HG03460 (cell line): ENCODE measurements at regions not wholly inside any gene's neighbourhood (a gene's known extent, or its start where the extent isn't known, plus 50 kb on each side); places are given as distances from the start of the nearest gene placed in this dataset.

Experiments
- ATAC-seq: cut with Tn5 transposase; IDR thresholded peaks from one replicate; pipeline ENCODE4 v1.9.1; 2021; ENCODE audit not compliant: unreplicated experiment

GRCh38 chr3:99542767-99543518 is 95.5 kb upstream of the COL8A1 start:
- ATAC-seq = peak; percentile 54

- ATAC-seq = no peak
Measured at GRCh38 chr3:99541181-99541580, 97.2 kb upstream of the COL8A1 start.

- no peak for ATAC-seq
Measured at GRCh38 chr3:99537416-99537815, 101.0 kb upstream of the COL8A1 start.

- ATAC-seq = no peak
Measured at GRCh38 chr3:99536555-99537314, 101.7 kb upstream of the COL8A1 start.

- no peak for ATAC-seq
Measured at GRCh38 chr3:99534951-99535704, 103.3 kb upstream of the COL8A1 start.

- peak; percentile 81 for ATAC-seq
Measured at GRCh38 chr3:99532246-99532645, 106.1 kb upstream of the COL8A1 start.

- no peak for ATAC-seq
Measured at GRCh38 chr3:99529265-99529664, 109.1 kb upstream of the COL8A1 start.

- no peak for ATAC-seq
Measured at GRCh38 chr3:99526921-99527320, 111.5 kb upstream of the COL8A1 start.

GRCh38 chr3:99524559-99524958 is 113.8 kb upstream of the COL8A1 start:
- ATAC-seq = no peak

- ATAC-seq = no peak
Measured at GRCh38 chr3:99523431-99524127, 114.8 kb upstream of the COL8A1 start.

GRCh38 chr3:99522147-99522546 is 116.2 kb upstream of the COL8A1 start:
- ATAC-seq = no peak

GRCh38 chr3:99521551-99521950 is 116.8 kb upstream of the COL8A1 start:
- ATAC-seq = no peak

GRCh38 chr3:99520513-99520912 is 117.9 kb upstream of the COL8A1 start:
- no peak for ATAC-seq

- no peak for ATAC-seq
Measured at GRCh38 chr3:99516936-99517335, 121.5 kb upstream of the COL8A1 start.

GRCh38 chr3:99515891-99516290 is 122.5 kb upstream of the COL8A1 start:
- no peak for ATAC-seq

GRCh38 chr3:99509224-99509623 is 129.2 kb upstream of the COL8A1 start:
- no peak for ATAC-seq

GRCh38 chr3:99508191-99508590 is 130.2 kb upstream of the COL8A1 start:
- ATAC-seq = no peak

GRCh38 chr3:99505646-99506269 is 132.6 kb upstream of the COL8A1 start:
- peak; percentile 99 for ATAC-seq

GRCh38 chr3:99505200-99505599 is 133.2 kb upstream of the COL8A1 start:
- peak; percentile 39 for ATAC-seq

GRCh38 chr3:99504258-99504657 is 134.1 kb upstream of the COL8A1 start:
- no peak for ATAC-seq

- ATAC-seq = no peak
Measured at GRCh38 chr3:99503350-99503749, 135.0 kb upstream of the COL8A1 start.
